IPS-NIHi11 (cell line): ENCODE measurements at regions not wholly inside any gene's neighbourhood (a gene's known extent, or its start where the extent isn't known, plus 50 kb on each side); places are given as distances from the start of the nearest gene placed in this dataset.

Experiments
- DNase-seq: peaks from one replicate; pipeline ENCODE4 v3.0.0; 2012; ENCODE audit warnings: mixed read lengths, low spot score

- no peak for DNase-seq
Observed at GRCh38 chr6:89028774-89029173, 51.8 kb upstream of the PNRC1 start.

- no peak for DNase-seq
Observed at GRCh38 chr6:89027756-89028155, 52.8 kb upstream of the PNRC1 start.

GRCh38 chr6:89026151-89026550 lies 54.4 kb upstream of the PNRC1 start:
- DNase-seq = no peak

GRCh38 chr6:89025633-89026032 lies 54.9 kb upstream of the PNRC1 start:
- DNase-seq = no peak

GRCh38 chr6:89024456-89024855 lies 56.1 kb upstream of the PNRC1 start:
- no peak for DNase-seq

GRCh38 chr6:89023591-89024441 lies 56.7 kb upstream of the PNRC1 start:
- no peak for DNase-seq

GRCh38 chr6:89022798-89023197 lies 57.8 kb upstream of the PNRC1 start:
- no peak for DNase-seq

- DNase-seq = peak; percentile 67
Observed at GRCh38 chr6:89021629-89022028, 58.2 kb upstream of the RNGTT start.

GRCh38 chr6:89015971-89016370 lies 52.6 kb upstream of the RNGTT start:
- DNase-seq = no peak

- no peak for DNase-seq
Observed at GRCh38 chr6:89013438-89013837, 50.0 kb upstream of the RNGTT start.
